ENCODE measurements at regions not wholly inside any gene's neighbourhood (a gene's known extent, or its start where the extent isn't known, plus 50 kb on each side); places are given as distances from the start of the nearest gene placed in this dataset.

DNA sequence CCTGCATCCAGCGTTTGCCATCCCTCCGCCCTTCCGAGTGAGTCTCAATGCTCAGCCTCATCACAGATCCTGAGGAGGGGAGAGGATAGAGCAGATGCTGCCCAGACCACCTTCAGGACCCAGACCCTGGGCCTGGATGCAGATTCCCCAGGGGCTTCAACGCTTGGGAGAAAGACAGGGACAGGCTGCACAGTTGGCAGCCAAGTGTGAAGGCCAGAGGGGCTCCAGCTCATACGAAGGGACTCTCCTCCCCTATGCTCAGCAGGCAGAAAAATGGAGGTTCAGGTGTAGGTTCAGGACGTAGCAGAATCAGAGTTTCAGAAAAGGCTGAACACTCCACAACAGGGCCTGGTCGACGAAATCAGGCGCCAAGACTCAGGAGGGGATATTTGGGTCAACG, 378.5 kb upstream of the IRX1 start:
- TF ChIP-seq, protein P1, sequence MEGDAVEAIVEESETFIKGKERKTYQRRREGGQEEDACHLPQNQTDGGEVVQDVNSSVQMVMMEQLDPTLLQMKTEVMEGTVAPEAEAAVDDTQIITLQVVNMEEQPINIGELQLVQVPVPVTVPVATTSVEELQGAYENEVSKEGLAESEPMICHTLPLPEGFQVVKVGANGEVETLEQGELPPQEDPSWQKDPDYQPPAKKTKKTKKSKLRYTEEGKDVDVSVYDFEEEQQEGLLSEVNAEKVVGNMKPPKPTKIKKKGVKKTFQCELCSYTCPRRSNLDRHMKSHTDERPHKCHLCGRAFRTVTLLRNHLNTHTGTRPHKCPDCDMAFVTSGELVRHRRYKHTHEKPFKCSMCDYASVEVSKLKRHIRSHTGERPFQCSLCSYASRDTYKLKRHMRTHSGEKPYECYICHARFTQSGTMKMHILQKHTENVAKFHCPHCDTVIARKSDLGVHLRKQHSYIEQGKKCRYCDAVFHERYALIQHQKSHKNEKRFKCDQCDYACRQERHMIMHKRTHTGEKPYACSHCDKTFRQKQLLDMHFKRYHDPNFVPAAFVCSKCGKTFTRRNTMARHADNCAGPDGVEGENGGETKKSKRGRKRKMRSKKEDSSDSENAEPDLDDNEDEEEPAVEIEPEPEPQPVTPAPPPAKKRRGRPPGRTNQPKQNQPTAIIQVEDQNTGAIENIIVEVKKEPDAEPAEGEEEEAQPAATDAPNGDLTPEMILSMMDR (conservative IDR thresholded peaks at IDR 0.05), result no peak
- TF ChIP-seq EZH2 (IDR thresholded peaks at IDR 0.05; ENCODE audit: low read depth), result no peak
